Dermis microvascular lymphatic vessel endothelial cell (primary cell): ENCODE measurements at regions not wholly inside any gene's neighbourhood (a gene's known extent, or its start where the extent isn't known, plus 50 kb on each side); places are given as distances from the start of the nearest gene placed in this dataset.
A peak's percentile ranks its signal among the peaks of the same experiment; 100 is the strongest.

ENCODE experiments used
- DNase-seq, 2 donors: peaks; one replicate each; pipeline versions ENCODE4 v3.0.0 to v3.0.0-alpha.2; 2010; ENCODE audit warnings: low read depth in 2 of 2

DNA sequence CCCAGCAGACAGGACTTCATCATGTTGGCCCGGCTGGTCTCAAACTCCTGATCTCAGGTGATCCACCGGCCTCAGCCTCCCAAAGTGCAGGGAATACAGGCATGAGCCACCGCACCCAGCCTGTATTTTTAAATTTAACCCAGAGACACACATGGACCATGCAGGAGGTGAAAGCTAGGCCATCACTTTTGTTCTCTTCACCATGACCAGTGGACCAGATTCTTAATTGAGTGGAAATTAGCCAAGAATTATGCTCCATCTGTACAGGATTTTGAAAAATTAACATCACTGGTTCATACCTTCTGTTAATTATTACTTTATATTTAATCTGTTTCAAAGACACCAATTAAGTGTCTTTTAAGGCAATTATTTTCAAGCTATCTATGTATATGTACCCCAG lies 493.6 kb upstream of the NOX3 start:
- no peak for DNase-seq

DNA sequence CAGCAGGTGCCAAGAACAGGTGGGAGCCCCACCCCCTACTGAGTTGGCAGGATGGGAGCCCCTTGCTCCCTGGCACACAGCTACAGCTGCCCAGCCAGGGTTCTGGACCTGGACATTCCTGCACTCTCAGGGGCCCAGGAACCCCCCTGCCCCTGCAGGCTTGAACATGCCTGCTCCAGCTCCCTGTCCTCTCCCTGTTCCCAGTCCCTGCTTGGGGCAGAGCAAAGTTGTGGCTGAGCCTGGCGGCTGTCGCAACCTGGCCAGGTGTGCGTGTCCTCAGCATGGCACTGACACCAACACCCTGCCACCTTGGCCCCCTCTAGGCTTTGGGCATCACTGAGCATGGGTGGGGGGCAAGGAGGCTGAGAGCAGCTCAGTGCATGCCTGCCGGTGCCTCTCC lies 491.2 kb upstream of the NOX3 start:
- no peak for DNase-seq

- DNase-seq = no peak
Measured at GRCh38 chr6:155943635-155944034, 488.0 kb upstream of the NOX3 start.

- no peak for DNase-seq
Measured at GRCh38 chr6:155939253-155939652, 483.6 kb upstream of the NOX3 start.

DNA sequence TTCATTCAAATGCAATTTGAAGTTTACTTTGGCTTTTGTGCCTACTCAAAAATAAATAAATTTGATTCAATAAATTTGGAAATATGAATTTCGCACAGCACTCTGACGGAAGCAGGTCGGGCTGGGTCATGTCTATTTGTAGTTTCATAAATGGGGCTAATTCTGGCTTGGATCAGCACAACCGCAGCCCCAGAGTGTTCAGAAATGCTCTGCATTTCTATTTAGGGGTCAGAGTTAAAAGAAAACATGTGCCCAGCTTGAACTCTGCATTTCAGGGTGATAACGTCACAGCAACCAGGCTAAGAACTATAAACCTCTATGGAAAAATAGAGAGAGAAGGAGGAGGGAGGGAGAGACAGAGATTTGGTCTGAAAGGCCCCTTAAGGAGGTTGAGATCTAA lies 480.9 kb upstream of the NOX3 start:
- DNase-seq = no peak

- DNase-seq = no peak
Measured at GRCh38 chr6:155936127-155936526, 480.5 kb upstream of the NOX3 start.

DNA sequence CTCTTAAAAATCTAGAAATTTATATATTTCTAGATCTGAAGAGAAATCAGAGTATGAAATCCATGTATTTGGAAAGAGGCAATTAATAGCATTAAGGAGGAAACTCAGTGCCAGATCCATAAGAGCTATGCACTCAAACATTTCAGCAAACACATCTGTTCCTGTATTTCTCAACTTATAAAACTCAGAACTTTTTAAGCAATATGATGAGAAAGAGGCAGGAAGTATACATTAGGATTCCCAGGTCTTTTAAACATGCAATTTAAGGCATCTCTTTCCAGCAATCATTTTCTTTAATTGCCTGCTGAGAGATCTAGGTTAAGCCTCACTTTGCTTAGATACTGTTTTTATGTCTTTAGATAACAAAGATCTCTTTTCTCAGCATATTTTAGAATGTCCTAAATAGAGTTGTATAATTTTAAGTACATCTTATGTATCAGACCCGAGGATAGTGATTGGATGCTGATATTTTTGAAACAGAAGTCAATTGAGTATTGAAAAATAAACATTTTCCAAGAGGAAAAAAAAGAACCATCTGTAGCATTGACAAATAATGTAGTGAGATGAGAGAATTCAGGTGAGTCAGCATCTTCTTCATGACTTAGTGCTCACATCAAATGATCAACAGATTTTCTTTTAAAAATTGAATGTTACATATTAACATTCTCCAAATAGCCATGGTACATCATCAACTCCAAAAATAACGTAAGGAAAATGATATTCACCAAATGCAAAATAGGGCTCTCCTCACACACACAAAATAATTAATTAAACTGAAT lies 461.4 kb upstream of the NOX3 start:
- DNase-seq = no peak

- no peak for DNase-seq
Measured at GRCh38 chr6:155915651-155916050, 460.0 kb upstream of the NOX3 start.

- no peak for DNase-seq
Measured at GRCh38 chr6:155913816-155914215, 458.2 kb upstream of the NOX3 start.

- DNase-seq = no peak
Measured at GRCh38 chr6:155909710-155910109, 454.1 kb upstream of the NOX3 start.

DNA sequence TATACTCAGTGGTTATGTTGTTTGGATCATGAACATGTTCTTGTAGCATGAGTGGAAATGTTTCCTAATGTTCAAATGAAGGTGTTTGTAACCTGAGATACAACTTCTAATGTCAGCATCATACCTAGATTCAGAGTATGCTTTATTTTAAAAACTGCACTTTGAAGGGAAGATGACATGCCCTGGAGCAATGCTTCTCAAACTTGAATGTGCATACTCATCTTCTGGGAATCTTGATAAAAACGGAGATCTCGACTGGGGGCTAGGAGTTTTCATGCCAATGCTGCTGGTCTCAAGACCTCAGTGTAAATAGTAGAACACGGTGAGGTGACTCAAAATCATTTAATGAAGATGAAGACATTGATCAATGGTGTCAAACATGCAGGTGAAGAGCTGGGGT lies 440.0 kb upstream of the NOX3 start:
- DNase-seq = no peak

- no peak for DNase-seq
Measured at GRCh38 chr6:155894758-155895157, 439.1 kb upstream of the NOX3 start.

DNA sequence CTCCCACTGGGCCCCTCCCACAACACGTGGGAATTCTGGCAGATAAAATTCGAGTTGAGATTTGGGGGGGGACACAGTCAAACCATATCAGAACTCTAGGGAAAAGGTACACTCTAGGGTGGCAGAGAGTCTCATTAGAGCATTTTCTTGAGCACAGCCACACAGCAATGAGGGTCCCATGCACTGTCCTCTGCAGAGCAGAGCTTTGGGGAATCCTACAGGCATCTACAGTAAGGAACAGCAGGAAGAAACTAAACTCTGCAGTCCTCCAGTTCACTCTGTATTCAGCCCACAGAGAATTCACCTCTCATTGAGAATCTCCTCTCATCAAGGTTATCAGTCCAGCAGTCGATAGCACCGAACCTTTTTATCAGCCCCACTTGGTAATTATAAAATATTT lies 438.6 kb upstream of the NOX3 start:
- DNase-seq = no peak

DNA sequence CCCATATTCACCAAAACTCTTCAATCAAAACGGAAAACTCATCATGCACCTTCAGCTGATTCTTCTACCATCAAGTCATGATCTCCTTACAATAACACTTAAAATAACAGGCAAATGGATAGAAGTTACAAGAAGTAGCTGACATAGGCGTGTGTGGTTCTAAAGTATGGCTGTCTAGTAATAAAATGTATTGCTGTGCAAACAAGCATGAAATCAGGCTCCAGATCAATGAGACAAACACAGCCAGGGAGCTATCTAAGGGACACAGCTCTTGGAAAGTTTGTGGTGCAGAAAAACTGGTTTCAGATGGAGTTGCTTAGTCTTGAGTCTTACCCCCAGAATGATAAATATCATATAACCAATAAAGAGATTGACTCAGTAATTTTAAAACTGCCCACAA lies 434.8 kb upstream of the NOX3 start:
- no peak for DNase-seq

GRCh38 chr6:155889410-155889809 lies 433.8 kb upstream of the NOX3 start:
- no peak for DNase-seq

- no peak for DNase-seq
Measured at GRCh38 chr6:155887421-155887820, 431.8 kb upstream of the NOX3 start.

GRCh38 chr6:155883741-155884140 lies 428.1 kb upstream of the NOX3 start:
- DNase-seq = peak in 1 of 2 donors; percentile 84

DNA sequence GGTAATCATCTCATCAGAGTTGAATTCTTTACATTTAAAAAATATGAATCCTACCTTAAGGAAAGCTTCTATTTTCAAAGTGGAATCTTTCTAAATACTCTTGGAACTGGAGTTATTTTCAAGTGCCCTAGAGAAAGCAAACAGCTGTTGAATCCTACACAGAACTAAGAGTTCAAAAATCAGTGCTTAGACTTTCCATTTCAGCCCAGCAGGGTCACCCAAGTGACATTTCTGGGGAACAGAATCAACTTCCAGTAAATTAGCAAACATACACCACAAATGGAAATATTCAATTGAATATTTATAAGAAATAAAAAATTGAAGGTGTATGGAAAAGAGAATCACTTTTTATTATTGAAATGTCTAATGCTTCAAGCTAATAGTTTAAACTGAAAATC lies 427.7 kb upstream of the NOX3 start:
- peak in 1 of 2 donors; percentile 19 for DNase-seq

- DNase-seq = no peak
Measured at GRCh38 chr6:155882527-155883333, 427.1 kb upstream of the NOX3 start.

DNA sequence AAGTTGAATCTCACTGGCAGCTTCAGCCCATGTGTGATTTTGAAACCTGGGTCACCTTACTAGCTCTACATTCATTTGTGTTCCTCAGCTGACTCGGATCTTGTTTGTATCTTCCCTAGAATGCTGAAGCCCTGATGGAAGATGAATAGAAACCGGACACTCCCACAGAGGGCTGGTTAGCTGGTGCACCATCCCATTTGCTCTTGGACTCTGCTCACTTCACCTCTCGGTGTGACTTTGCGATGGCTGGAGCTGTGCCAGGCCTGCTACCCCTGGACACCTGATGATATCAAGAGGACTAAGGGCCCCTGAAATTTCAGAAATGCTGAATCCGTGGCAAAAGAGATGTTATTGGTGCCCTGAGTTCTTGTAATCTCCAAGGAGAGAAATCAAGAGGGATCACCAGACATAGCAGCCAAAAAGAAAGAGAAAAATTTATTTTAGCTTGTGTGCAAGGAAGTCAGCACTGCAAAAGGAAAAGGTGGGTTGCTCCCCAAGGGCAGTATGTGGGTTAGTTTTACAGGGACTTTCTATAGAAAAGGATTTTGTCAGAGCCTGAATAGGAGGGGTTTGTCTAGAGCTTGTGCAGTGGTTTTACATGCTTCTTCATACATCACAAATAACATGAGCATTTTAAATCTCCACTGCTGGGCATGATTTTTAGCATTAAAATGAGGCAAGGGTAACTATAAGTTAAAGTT lies 426.3 kb upstream of the NOX3 start:
- no peak for DNase-seq

DNA sequence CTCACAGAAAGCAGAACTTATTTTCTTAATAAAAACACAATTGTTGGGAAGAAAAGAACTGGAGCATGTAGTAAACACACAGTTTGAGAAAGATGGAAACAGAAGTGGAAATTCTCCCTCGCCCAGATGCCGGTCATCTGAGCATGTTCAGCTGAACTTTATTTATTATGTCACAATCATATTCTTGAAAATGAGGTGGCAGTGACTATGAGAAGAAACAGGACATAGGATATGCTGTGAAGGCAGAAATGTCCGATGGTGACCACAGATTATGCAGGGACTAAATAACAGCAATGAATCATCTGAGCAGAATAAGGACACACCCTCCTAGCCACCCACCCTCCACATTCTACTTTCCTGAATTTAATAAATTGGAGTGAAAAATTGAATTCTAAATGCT lies 425.3 kb upstream of the NOX3 start:
- peak in 1 of 2 donors; percentile 45 for DNase-seq

DNA sequence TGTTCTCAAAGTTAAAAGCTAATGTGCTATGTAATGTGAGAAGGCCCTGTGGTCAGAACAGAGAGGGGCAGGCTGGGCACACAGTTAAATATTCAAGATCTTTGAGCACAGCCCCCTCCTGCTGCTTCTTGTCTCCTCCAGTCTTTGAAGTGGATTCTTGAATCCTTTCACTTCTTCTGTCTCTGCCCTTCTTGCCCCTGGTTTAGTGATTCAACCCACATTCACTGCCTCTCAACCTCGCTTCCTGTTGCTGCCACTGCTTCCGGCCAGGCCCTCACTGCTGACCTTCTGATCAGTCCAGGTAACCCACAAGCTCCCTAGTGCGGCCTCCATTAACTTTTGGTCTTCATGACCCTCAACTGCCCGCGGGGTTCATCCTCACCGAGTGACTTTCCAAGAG lies 417.3 kb upstream of the NOX3 start:
- DNase-seq = no peak
